ENCODE measurements at regions not wholly inside any gene's neighbourhood (a gene's known extent, or its start where the extent isn't known, plus 50 kb on each side); places are given as distances from the start of the nearest gene placed in this dataset.

GRCh38 chr5:58362135-58362534 lies 97.8 kb downstream of the PLK2 start:
- no peaks in the 10 kb centered on the region for H3K27me3 ChIP-seq (ENCODE audit: control insufficient read depth, insufficient read depth, low read length)
- H3K36me3 ChIP-seq (ENCODE audit: control insufficient read depth, insufficient read depth, low read length): no peaks in the 10 kb centered on the region
- no peak for DNase-seq (ENCODE audit: low read depth)
- no peak for TF ChIP-seq CTCF (IDR thresholded peaks at IDR 0.05; ENCODE audit: insufficient read depth, low read length, severe bottlenecking)
- no peak overlapping the region for H3K4me3 ChIP-seq (ENCODE audit: low read depth, low read length)
- FAIRE-seq: no peak

- no peak for TF ChIP-seq CTCF (IDR thresholded peaks at IDR 0.05; ENCODE audit: insufficient read depth, low read length, severe bottlenecking)
- H3K36me3 ChIP-seq (ENCODE audit: control insufficient read depth, insufficient read depth, low read length): no peaks in the 10 kb centered on the region
- DNase-seq (ENCODE audit: low read depth): no peak
- no peak for FAIRE-seq
- no peaks in the 10 kb centered on the region for H3K27me3 ChIP-seq (ENCODE audit: control insufficient read depth, insufficient read depth, low read length)
- H3K4me3 ChIP-seq (ENCODE audit: low read depth, low read length): no peak overlapping the region
Measured at GRCh38 chr5:58360794-58361193, 99.1 kb downstream of the PLK2 start.

GRCh38 chr5:58359981-58360380 lies 99.9 kb downstream of the PLK2 start:
- Histone ChIP-seq H3K4me3 (ENCODE audit: low read depth, low read length) (no peak overlapping the region), H3K36me3 (ENCODE audit: control insufficient read depth, insufficient read depth, low read length) (no peaks in the 10 kb centered on the region), H3K27me3 (ENCODE audit: control insufficient read depth, insufficient read depth, low read length) (no peaks in the 10 kb centered on the region)
- DNase-seq (ENCODE audit: low read depth): no peak
- no peak for TF ChIP-seq CTCF (IDR thresholded peaks at IDR 0.05; ENCODE audit: insufficient read depth, low read length, severe bottlenecking)
- FAIRE-seq: no peak

GRCh38 chr5:58358501-58359178 lies 101.2 kb downstream of the PLK2 start:
- TF ChIP-seq CTCF (IDR thresholded peaks at IDR 0.05; ENCODE audit: insufficient read depth, low read length, severe bottlenecking): no peak
- Histone ChIP-seq H3K36me3 (ENCODE audit: control insufficient read depth, insufficient read depth, low read length) (no peaks in the 10 kb centered on the region), H3K27me3 (ENCODE audit: control insufficient read depth, insufficient read depth, low read length) (no peaks in the 10 kb centered on the region), H3K4me3 (ENCODE audit: low read depth, low read length) (no peak overlapping the region)
- no peak for FAIRE-seq
- DNase-seq (ENCODE audit: low read depth): no peak

- Histone ChIP-seq H3K4me3 (ENCODE audit: low read depth, low read length) (no peak overlapping the region), H3K27me3 (ENCODE audit: control insufficient read depth, insufficient read depth, low read length) (no peaks in the 10 kb centered on the region), H3K36me3 (ENCODE audit: control insufficient read depth, insufficient read depth, low read length) (no peaks in the 10 kb centered on the region)
- DNase-seq (ENCODE audit: low read depth) (no peak), FAIRE-seq (no peak)
- TF ChIP-seq CTCF (IDR thresholded peaks at IDR 0.05; ENCODE audit: insufficient read depth, low read length, severe bottlenecking): no peak
Measured at GRCh38 chr5:58357799-58358500, 101.9 kb downstream of the PLK2 start.
